ENCODE measurements at regions not wholly inside any gene's neighbourhood (a gene's known extent, or its start where the extent isn't known, plus 50 kb on each side); places are given as distances from the start of the nearest gene placed in this dataset.

DNA sequence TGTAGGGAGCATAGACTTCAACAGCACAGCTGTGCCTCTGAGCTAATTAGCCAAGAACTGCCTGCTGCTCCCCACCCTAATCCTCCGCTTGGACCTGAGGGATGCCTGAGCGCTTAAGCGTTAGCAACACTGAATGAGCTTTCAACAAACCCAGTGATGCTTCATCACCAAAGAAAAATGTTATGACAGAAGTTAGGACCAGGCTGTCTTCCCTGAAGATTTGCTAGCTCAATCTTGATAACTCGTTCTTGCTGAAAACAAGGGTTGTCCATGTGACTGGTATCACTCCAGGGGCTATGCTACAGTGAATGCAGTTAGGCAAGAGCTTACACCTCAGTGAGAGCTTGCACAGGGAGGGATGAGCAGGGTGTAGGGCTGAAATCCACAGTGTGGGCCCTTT lies 190.7 kb upstream of the SIX2 start:
- Histone ChIP-seq H3K4ac (ENCODE audit: low read depth, low read length) (no peak overlapping the region), H2BK12ac (ENCODE audit: low read length) (no peak overlapping the region), H3K14ac (ENCODE audit: low read length) (no peak overlapping the region), H3K9me3 (ENCODE audit: insufficient read depth, low read depth, low read length) (peaks cover 2% of the 10 kb centered on the region), H3K9ac (ENCODE audit: low read length) (no peak overlapping the region), H3K4me3 (ENCODE audit: low read depth, low read length) (no peak overlapping the region), H3K4me2 (ENCODE audit: low read length) (no peak overlapping the region), H2AK5ac (ENCODE audit: low read length) (no peak overlapping the region), H2AFZ (ENCODE audit: insufficient read depth, low read length, poor library complexity) (no peak overlapping the region), H4K8ac (ENCODE audit: low read depth, low read length) (no peak overlapping the region), H3K36me3 (ENCODE audit: control insufficient read depth in 1 of 2, insufficient read depth in 2 of 2, low read length in 2 of 2) (no peaks in the 10 kb centered on the region), H3K23ac (ENCODE audit: low read length) (no peak overlapping the region), H3K79me1 (ENCODE audit: low read length) (no peaks in the 10 kb centered on the region), H3K27me3 (ENCODE audit: insufficient read depth, low read length) (no peaks in the 10 kb centered on the region), H3K79me2 (ENCODE audit: control insufficient read depth, insufficient read depth, low read length, poor library complexity) (no peaks in the 10 kb centered on the region), H4K91ac (ENCODE audit: low read depth, low read length) (no peak overlapping the region), H2BK5ac (ENCODE audit: low read depth, low read length, poor library complexity) (no peak overlapping the region), H3K4me1 (ENCODE audit: control insufficient read depth in 1 of 2, insufficient read depth in 2 of 2, low read length in 2 of 2) (no peaks in the 10 kb centered on the region), H3K18ac (ENCODE audit: low read length) (no peak overlapping the region), H3K27ac (ENCODE audit: low read depth, low read length) (no peak overlapping the region), H4K12ac (ENCODE audit: low read depth, low read length) (no peak overlapping the region), H2BK120ac (ENCODE audit: insufficient read depth, low read length, poor library complexity) (no peak overlapping the region)
- DNase-seq = peak in 1 of 2 donors; percentile 18
- WGBS (ENCODE audit: extremely low coverage, insufficient coverage, insufficient read length) = no CpG with 5 or more reads among the region's 4 CpGs

DNA sequence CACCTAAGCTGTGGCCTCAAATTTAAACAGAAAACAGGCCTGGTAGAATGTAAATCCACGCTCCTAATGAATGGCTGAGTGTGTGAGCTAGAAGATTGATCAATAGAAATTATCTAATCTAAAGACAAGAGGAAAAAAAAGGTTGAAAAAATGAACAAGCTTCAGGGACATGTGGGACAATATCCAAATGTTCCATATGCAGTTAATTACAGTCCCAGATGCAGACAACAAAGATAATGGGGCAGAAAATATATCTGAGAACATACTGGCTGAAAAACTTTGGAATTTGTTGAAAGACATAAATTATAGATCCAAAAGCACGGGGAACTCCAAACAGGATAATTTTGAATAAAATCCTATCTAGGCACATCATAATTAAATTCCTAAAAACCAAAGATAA lies 186.7 kb upstream of the SIX2 start:
- no peak overlapping the region for H3K4me3 ChIP-seq (ENCODE audit: low read depth, low read length)

DNA sequence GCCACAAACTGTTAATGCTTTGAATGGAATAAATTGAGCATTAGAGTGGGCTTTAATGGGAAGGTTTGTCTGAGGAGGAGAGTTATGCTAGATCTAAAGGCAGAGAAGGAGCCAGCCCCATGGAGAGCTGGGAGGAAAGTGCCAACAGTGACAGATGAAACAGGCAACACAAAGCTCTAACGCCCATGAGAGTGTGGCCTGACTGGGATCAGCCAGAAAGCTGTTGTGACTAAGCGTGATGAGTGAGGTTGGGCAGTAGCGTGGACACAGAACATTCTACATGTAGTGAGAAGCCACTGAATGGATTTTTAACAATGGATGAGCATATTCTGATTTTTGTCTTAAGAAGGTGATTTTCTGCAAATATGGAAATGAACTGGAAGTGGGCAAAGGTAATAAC lies 185.3 kb upstream of the SIX2 start:
- Histone ChIP-seq H2AFZ (ENCODE audit: insufficient read depth, low read length, poor library complexity) (no peak overlapping the region), H3K27ac (ENCODE audit: low read depth, low read length) (no peak overlapping the region), H4K8ac (ENCODE audit: low read depth, low read length) (no peak overlapping the region), H3K23ac (ENCODE audit: low read length) (no peak overlapping the region), H2BK5ac (ENCODE audit: low read depth, low read length, poor library complexity) (no peak overlapping the region), H3K4me3 (ENCODE audit: low read depth, low read length) (no peak overlapping the region), H3K18ac (ENCODE audit: low read length) (no peak overlapping the region), H3K4me2 (ENCODE audit: low read length) (no peak overlapping the region), H3K79me1 (ENCODE audit: low read length) (no peaks in the 10 kb centered on the region), H3K4me1 (ENCODE audit: control insufficient read depth in 1 of 2, insufficient read depth in 2 of 2, low read length in 2 of 2) (no peaks in the 10 kb centered on the region), H3K79me2 (ENCODE audit: control insufficient read depth, insufficient read depth, low read length, poor library complexity) (no peaks in the 10 kb centered on the region), H2BK120ac (ENCODE audit: insufficient read depth, low read length, poor library complexity) (no peak overlapping the region), H3K9ac (ENCODE audit: low read length) (no peak overlapping the region), H3K4ac (ENCODE audit: low read depth, low read length) (no peak overlapping the region), H2BK12ac (ENCODE audit: low read length) (no peak overlapping the region), H2AK5ac (ENCODE audit: low read length) (no peak overlapping the region), H3K9me3 (ENCODE audit: insufficient read depth, low read depth, low read length) (no peaks in the 10 kb centered on the region), H4K91ac (ENCODE audit: low read depth, low read length) (no peak overlapping the region), H4K12ac (ENCODE audit: low read depth, low read length) (no peak overlapping the region), H3K36me3 (ENCODE audit: control insufficient read depth in 1 of 2, insufficient read depth in 2 of 2, low read length in 2 of 2) (no peaks in the 10 kb centered on the region), H3K27me3 (ENCODE audit: insufficient read depth, low read length) (no peaks in the 10 kb centered on the region), H3K14ac (ENCODE audit: low read length) (no peak overlapping the region)
- no CpG with 5 or more reads among the region's 3 CpGs for WGBS (ENCODE audit: extremely low coverage, insufficient coverage, insufficient read length)
- DNase-seq = no peak

More for the DNA sequence above, 186.7 kb upstream of the SIX2 start:
- no peak for DNase-seq
- no peak overlapping the region for H2BK120ac ChIP-seq (ENCODE audit: insufficient read depth, low read length, poor library complexity)
- no peak overlapping the region for H3K4me2 ChIP-seq (ENCODE audit: low read length)
- no peak overlapping the region for H2AFZ ChIP-seq (ENCODE audit: insufficient read depth, low read length, poor library complexity)
- no peak overlapping the region for H2AK5ac ChIP-seq (ENCODE audit: low read length)
- no peaks in the 10 kb centered on the region for H3K36me3 ChIP-seq (ENCODE audit: control insufficient read depth in 1 of 2, insufficient read depth in 2 of 2, low read length in 2 of 2)
- no peak overlapping the region for H4K8ac ChIP-seq (ENCODE audit: low read depth, low read length)
- no peaks in the 10 kb centered on the region for H3K9me3 ChIP-seq (ENCODE audit: insufficient read depth, low read depth, low read length)
- no peaks in the 10 kb centered on the region for H3K79me1 ChIP-seq (ENCODE audit: low read length)
- no peak overlapping the region for H3K23ac ChIP-seq (ENCODE audit: low read length)
- no peaks in the 10 kb centered on the region for H3K27me3 ChIP-seq (ENCODE audit: insufficient read depth, low read length)
- H4K91ac ChIP-seq (ENCODE audit: low read depth, low read length) = no peak overlapping the region
- H4K12ac ChIP-seq (ENCODE audit: low read depth, low read length) = no peak overlapping the region
- H3K27ac ChIP-seq (ENCODE audit: low read depth, low read length) = no peak overlapping the region
- WGBS (ENCODE audit: extremely low coverage, insufficient coverage, insufficient read length) = no CpG with 5 or more reads among the region's 2 CpGs
- no peak overlapping the region for H2BK12ac ChIP-seq (ENCODE audit: low read length)
- no peaks in the 10 kb centered on the region for H3K79me2 ChIP-seq (ENCODE audit: control insufficient read depth, insufficient read depth, low read length, poor library complexity)
- H3K18ac ChIP-seq (ENCODE audit: low read length) = no peak overlapping the region
- no peak overlapping the region for H2BK5ac ChIP-seq (ENCODE audit: low read depth, low read length, poor library complexity)
- H3K14ac ChIP-seq (ENCODE audit: low read length) = no peak overlapping the region
- H3K9ac ChIP-seq (ENCODE audit: low read length) = no peak overlapping the region
- no peak overlapping the region for H3K4ac ChIP-seq (ENCODE audit: low read depth, low read length)
- H3K4me1 ChIP-seq (ENCODE audit: control insufficient read depth in 1 of 2, insufficient read depth in 2 of 2, low read length in 2 of 2) = no peaks in the 10 kb centered on the region

DNA sequence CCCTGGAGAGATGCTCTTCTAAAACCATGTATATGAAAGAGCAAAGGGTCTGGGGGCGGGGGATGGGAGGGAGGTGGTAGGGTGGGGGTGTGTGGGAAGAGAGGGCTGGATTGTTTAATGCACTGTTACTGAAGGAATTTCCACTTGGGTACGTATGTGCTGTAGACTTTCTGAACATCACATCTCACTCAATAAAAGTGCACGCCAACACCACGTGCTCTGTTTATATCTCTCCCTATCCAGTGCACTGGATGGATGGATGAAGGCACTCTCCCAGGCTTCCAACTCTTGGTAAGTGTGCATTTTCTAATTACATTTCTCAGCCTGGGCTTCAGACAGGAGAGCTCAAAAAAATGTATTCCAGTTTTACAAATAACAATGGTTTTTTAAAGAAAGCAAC lies 184.3 kb upstream of the SIX2 start:
- Histone ChIP-seq H3K79me1 (ENCODE audit: low read length) (no peaks in the 10 kb centered on the region), H3K36me3 (ENCODE audit: control insufficient read depth in 1 of 2, insufficient read depth in 2 of 2, low read length in 2 of 2) (no peaks in the 10 kb centered on the region), H2BK5ac (ENCODE audit: low read depth, low read length, poor library complexity) (no peak overlapping the region), H4K91ac (ENCODE audit: low read depth, low read length) (no peak overlapping the region), H3K4me3 (ENCODE audit: low read depth, low read length) (no peak overlapping the region), H3K4me2 (ENCODE audit: low read length) (no peak overlapping the region), H3K9ac (ENCODE audit: low read length) (no peak overlapping the region), H3K27ac (ENCODE audit: low read depth, low read length) (no peak overlapping the region), H3K4ac (ENCODE audit: low read depth, low read length) (no peak overlapping the region), H4K12ac (ENCODE audit: low read depth, low read length) (no peak overlapping the region), H3K4me1 (ENCODE audit: control insufficient read depth in 1 of 2, insufficient read depth in 2 of 2, low read length in 2 of 2) (no peaks in the 10 kb centered on the region), H3K18ac (ENCODE audit: low read length) (no peak overlapping the region), H3K14ac (ENCODE audit: low read length) (no peak overlapping the region), H2AFZ (ENCODE audit: insufficient read depth, low read length, poor library complexity) (no peak overlapping the region), H2BK12ac (ENCODE audit: low read length) (no peak overlapping the region), H3K79me2 (ENCODE audit: control insufficient read depth, insufficient read depth, low read length, poor library complexity) (no peaks in the 10 kb centered on the region), H3K23ac (ENCODE audit: low read length) (no peak overlapping the region), H2BK120ac (ENCODE audit: insufficient read depth, low read length, poor library complexity) (no peak overlapping the region), H3K9me3 (ENCODE audit: insufficient read depth, low read depth, low read length) (no peaks in the 10 kb centered on the region), H3K27me3 (ENCODE audit: insufficient read depth, low read length) (no peaks in the 10 kb centered on the region), H2AK5ac (ENCODE audit: low read length) (no peak overlapping the region), H4K8ac (ENCODE audit: low read depth, low read length) (no peak overlapping the region)
- no peak for DNase-seq
- WGBS (ENCODE audit: extremely low coverage, insufficient coverage, insufficient read length) = no CpG with 5 or more reads among the region's 4 CpGs

Data from trophoblast cell (in vitro differentiated cells and primary cell).